Astrocyte (in vitro differentiated cells and primary cell): ENCODE measurements at regions not wholly inside any gene's neighbourhood (a gene's known extent, or its start where the extent isn't known, plus 50 kb on each side); places are given as distances from the start of the nearest gene placed in this dataset.

ENCODE experiments used
- DNase-seq: peaks from one replicate; pipeline ENCODE4 v3.0.0-alpha.2; 2010; ENCODE audit warnings: low read depth
- FAIRE-seq: peaks from 2 replicates; lab custom pipeline; 2011; peaks lifted over from hg19 to GRCh38; lab: Jason Lieb, UNC
- H2AFZ ChIP-seq: 2 replicates; pipeline ENCODE4 v1.6.0; 2012; ENCODE audit warnings: low read depth, low read length, inconsistent platforms
- H3K27ac ChIP-seq: 2 replicates; pipeline ENCODE4 v1.5.1; 2011; ENCODE audit warnings: low read depth, low read length, inconsistent platforms
- H3K27me3 ChIP-seq: 2 replicates; pipeline ENCODE4 v1.6.0; 2011; ENCODE audit warnings: low read length, inconsistent platforms; ENCODE audit not compliant: insufficient read depth
- H3K36me3 ChIP-seq: 2 replicates; pipeline ENCODE4 v1.5.1; 2011; ENCODE audit warnings: low read length, inconsistent platforms; ENCODE audit not compliant: insufficient read depth
- H3K4me1 ChIP-seq: 2 replicates; pipeline ENCODE4 v1.5.1; 2011; ENCODE audit warnings: low read length, inconsistent platforms; ENCODE audit not compliant: insufficient read depth
- H3K4me2 ChIP-seq: 2 replicates; pipeline ENCODE4 v1.6.0; 2012; ENCODE audit warnings: low read length, inconsistent platforms
- H3K4me3 ChIP-seq: 2 replicates; pipeline ENCODE4 v1.5.1; 2011; ENCODE audit warnings: low read depth, mild to moderate bottlenecking, low read length, inconsistent platforms; ENCODE audit not compliant: insufficient read depth
- H3K79me2 ChIP-seq: 2 replicates; pipeline ENCODE4 v1.6.0; 2012; ENCODE audit warnings: mild to moderate bottlenecking, low read length, inconsistent platforms; ENCODE audit not compliant: insufficient read depth
- H3K9ac ChIP-seq: 2 replicates; pipeline ENCODE4 v1.6.0; 2012; ENCODE audit warnings: mild to moderate bottlenecking, low read length, inconsistent platforms
- H3K9me3 ChIP-seq: 2 replicates; pipeline ENCODE4 v1.5.1; 2012; ENCODE audit warnings: low read depth, mild to moderate bottlenecking, low read length, inconsistent platforms; ENCODE audit not compliant: insufficient read depth
- H4K20me1 ChIP-seq: 2 replicates; pipeline ENCODE4 v1.6.0; 2012; ENCODE audit warnings: low read length, inconsistent platforms; ENCODE audit not compliant: insufficient read depth
- H3K27ac Mint-ChIP-seq: one replicate; pipeline ENCODE4 v1.8.0; 2021; ENCODE audit warnings: mild to moderate bottlenecking, mixed read lengths; ENCODE audit not compliant: unreplicated experiment
- H3K27me3 Mint-ChIP-seq: one replicate; pipeline ENCODE4 v1.8.0; 2021; ENCODE audit warnings: low read depth, mixed read lengths; ENCODE audit not compliant: unreplicated experiment
- H3K36me3 Mint-ChIP-seq: one replicate; pipeline ENCODE4 v1.8.0; 2021; ENCODE audit warnings: low read depth, mixed read lengths; ENCODE audit not compliant: unreplicated experiment
- H3K4me1 Mint-ChIP-seq: one replicate; pipeline ENCODE4 v1.8.0; 2021; ENCODE audit warnings: low read depth, mixed read lengths; ENCODE audit not compliant: unreplicated experiment
- H3K4me3 Mint-ChIP-seq: one replicate; pipeline ENCODE4 v1.8.0; 2021; ENCODE audit warnings: mild to moderate bottlenecking, moderate library complexity, mixed read lengths; ENCODE audit not compliant: unreplicated experiment
- H3K9me3 Mint-ChIP-seq: one replicate; pipeline ENCODE4 v1.8.0; 2021; ENCODE audit warnings: mild to moderate bottlenecking, mixed read lengths; ENCODE audit not compliant: unreplicated experiment
- CTCF ChIP-seq: IDR thresholded peaks from 2 replicates; pipeline ENCODE4 v1.5.1; 2011; ENCODE audit warnings: low read depth, mild to moderate bottlenecking, inconsistent platforms, low read length, moderate library complexity; ENCODE audit not compliant: insufficient read depth
- EZH2 ChIP-seq: IDR thresholded peaks from 2 replicates; pipeline ENCODE4 v1.6.1; 2012; ENCODE audit warnings: mild to moderate bottlenecking, low read length, inconsistent platforms; ENCODE audit not compliant: insufficient read depth

- Histone ChIP-seq H2AFZ (no peak overlapping the region), H3K9ac (no peak overlapping the region), H4K20me1 (no peaks in the 10 kb centered on the region), H3K4me2 (no peak overlapping the region), H3K4me1 (no peaks in the 10 kb centered on the region), H3K36me3 (no peaks in the 10 kb centered on the region), H3K9me3 (no peaks in the 10 kb centered on the region), H3K4me3 (no peak overlapping the region), H3K79me2 (no peaks in the 10 kb centered on the region), H3K27ac (no peak overlapping the region), H3K27me3 (no peaks in the 10 kb centered on the region)
- TF ChIP-seq CTCF (no peak), EZH2 (no peak)
- Mint-ChIP-seq H3K9me3 (peaks cover 5% of the 10 kb centered on the region), H3K4me1 (no peaks in the 10 kb centered on the region), H3K4me3 (no peak overlapping the region), H3K36me3 (no peaks in the 10 kb centered on the region), H3K27me3 (peaks cover 2% of the 10 kb centered on the region), H3K27ac (no peak overlapping the region)
- DNase-seq (no peak), FAIRE-seq (no peak)
Measured at GRCh38 chr5:12488161-12488560, 583.9 kb upstream of the CTNND2 start.

- Histone ChIP-seq H4K20me1 (no peaks in the 10 kb centered on the region), H3K27ac (no peak overlapping the region), H3K27me3 (no peaks in the 10 kb centered on the region), H3K9ac (no peak overlapping the region), H3K4me1 (no peaks in the 10 kb centered on the region), H3K4me2 (no peak overlapping the region), H3K4me3 (no peak overlapping the region), H3K79me2 (no peaks in the 10 kb centered on the region), H3K36me3 (no peaks in the 10 kb centered on the region), H3K9me3 (no peaks in the 10 kb centered on the region), H2AFZ (no peak overlapping the region)
- no peak overlapping the region for H3K27ac Mint-ChIP-seq
- no peak for DNase-seq
- no peaks in the 10 kb centered on the region for H3K36me3 Mint-ChIP-seq
- TF ChIP-seq CTCF (no peak), EZH2 (no peak)
- peaks cover 4% of the 10 kb centered on the region for H3K9me3 Mint-ChIP-seq
- no peak overlapping the region for H3K4me3 Mint-ChIP-seq
- no peaks in the 10 kb centered on the region for H3K4me1 Mint-ChIP-seq
- no peaks in the 10 kb centered on the region for H3K27me3 Mint-ChIP-seq
- no peak for FAIRE-seq
Measured at GRCh38 chr5:12480487-12480886, 576.2 kb upstream of the CTNND2 start.

GRCh38 chr5:12477554-12477953, 573.3 kb upstream of the CTNND2 start:
- no peak overlapping the region for H3K27ac Mint-ChIP-seq
- TF ChIP-seq CTCF (no peak), EZH2 (no peak)
- no peak overlapping the region for H3K27ac ChIP-seq
- no peak for FAIRE-seq
- no peak overlapping the region for H3K4me2 ChIP-seq
- H3K27me3 Mint-ChIP-seq, result no peaks in the 10 kb centered on the region
- no peaks in the 10 kb centered on the region for H3K4me1 ChIP-seq
- no peaks in the 10 kb centered on the region for H3K9me3 ChIP-seq
- no peaks in the 10 kb centered on the region for H4K20me1 ChIP-seq
- no peaks in the 10 kb centered on the region for H3K79me2 ChIP-seq
- H3K4me3 Mint-ChIP-seq, result no peak overlapping the region
- DNase-seq, result no peak
- H2AFZ ChIP-seq, result no peak overlapping the region
- no peaks in the 10 kb centered on the region for H3K27me3 ChIP-seq
- no peak overlapping the region for H3K9ac ChIP-seq
- no peaks in the 10 kb centered on the region for H3K36me3 ChIP-seq
- H3K4me1 Mint-ChIP-seq, result no peaks in the 10 kb centered on the region
- H3K4me3 ChIP-seq, result no peak overlapping the region
- H3K9me3 Mint-ChIP-seq, result no peaks in the 10 kb centered on the region
- H3K36me3 Mint-ChIP-seq, result no peaks in the 10 kb centered on the region
